K562 (cell line): ENCODE measurements at regions not wholly inside any gene's neighbourhood (a gene's known extent, or its start where the extent isn't known, plus 50 kb on each side); places are given as distances from the start of the nearest gene placed in this dataset.

Source experiments
- CHD7 ChIP-seq: fragments of 200-600 bp; sonication (generic); IDR thresholded peaks from one replicate; pipeline ENCODE4 v1.6.1; 2012; ENCODE audit warnings: mild to moderate bottlenecking, low read depth, low read length, inconsistent platforms
- CREM ChIP-seq: IDR thresholded peaks from 2 replicates; pipeline ENCODE4 v1.6.1; 2014; ENCODE audit warnings: antibody characterized with exemption, low read depth
- EP400 ChIP-seq: fragments of 450-650 bp; IDR thresholded peaks from 2 replicates; pipeline ENCODE4 v1.6.1; 2017; ENCODE audit warnings: antibody characterized with exemption, mild to moderate bottlenecking, moderate library complexity
- HDAC8 ChIP-seq: fragments of 450-650 bp; IDR thresholded peaks from 2 replicates; pipeline ENCODE4 v1.6.1; 2016; ENCODE audit warnings: mild to moderate bottlenecking, missing genetic modification characterization, moderate library complexity, missing compliant biosample characterization
- HMGN3 ChIP-seq: IDR thresholded peaks from 2 replicates; pipeline ENCODE4 v1.6.1; 2011; ENCODE audit warnings: borderline replicate concordance, low read depth, mild to moderate bottlenecking, mixed read lengths, low read length; ENCODE audit not compliant: insufficient read length; ENCODE audit errors: extremely low read depth
- ZBTB49 ChIP-seq: sonication (generic); formaldehyde crosslinking; IDR thresholded peaks from 2 replicates; pipeline ENCODE4 v1.8.0; 2022; ENCODE audit warnings: missing genetic modification reagents, mild to moderate bottlenecking, borderline replicate concordance
- TF ChIP-seq, protein P1 (sequence below): sonication (generic); formaldehyde crosslinking; IDR thresholded peaks from 2 replicates; pipeline ENCODE4 v1.8.0; 2022; ENCODE audit warnings: mild to moderate bottlenecking, missing genetic modification reagents
- TF ChIP-seq, protein P2 (sequence below): fragments of 200-800 bp; sonication (Bioruptor generic); IDR thresholded peaks from 2 replicates; pipeline ENCODE4 v1.6.1; 2017; ENCODE audit warnings: missing genetic modification characterization, missing compliant biosample characterization

DNA sequence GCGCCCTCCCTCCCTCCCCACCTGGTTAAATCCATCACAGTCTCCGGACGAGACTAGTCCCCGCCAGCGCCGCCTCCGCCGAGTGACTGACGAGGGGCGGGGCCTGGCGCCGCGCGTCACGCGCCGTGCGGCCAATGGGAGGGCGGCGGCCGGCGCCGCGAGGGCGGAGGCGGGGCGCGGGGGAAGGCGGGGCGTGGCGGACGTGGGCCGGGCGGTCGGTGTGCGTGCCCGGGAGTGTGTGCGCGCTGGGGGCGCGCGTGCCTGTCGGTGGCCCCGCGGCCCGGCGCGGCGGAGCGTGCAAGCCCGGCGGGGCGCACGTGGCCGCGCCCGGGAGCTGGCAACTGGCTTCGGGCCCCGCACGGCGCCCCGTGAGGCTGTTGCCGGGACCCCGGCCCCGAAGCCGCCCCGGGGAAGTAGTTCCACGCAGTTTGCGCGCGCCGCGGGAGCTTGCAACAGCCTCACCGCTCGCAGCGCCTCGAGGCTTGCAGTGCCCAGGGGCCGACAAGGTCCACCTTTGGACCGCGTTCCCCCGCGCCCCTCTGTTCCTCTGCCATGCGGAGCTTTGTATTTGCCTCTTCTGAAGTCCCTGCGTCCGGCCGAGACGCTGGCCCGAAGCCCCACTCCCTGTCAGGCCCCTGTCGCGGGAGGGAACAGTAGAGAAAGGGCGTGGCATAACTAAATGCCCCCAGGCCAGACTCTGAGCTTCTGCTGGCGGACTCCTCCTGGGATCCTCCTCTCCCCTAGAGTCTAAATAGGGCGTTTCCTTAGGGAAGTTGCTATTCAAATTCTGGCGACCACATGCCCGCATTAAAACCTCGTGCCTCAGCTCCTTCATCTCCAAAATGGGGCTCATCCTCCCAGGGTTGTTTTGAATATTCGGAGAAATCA is 400.9 kb downstream of the SHQ1 start (continued):
- TF ChIP-seq ZBTB49 (no peak), EP400 (0 out of 2 replicates have a peak, but pooled peaks have one; percentile 23), CREM (0 out of 2 replicates have a peak, but pooled peaks have one; percentile 4), HMGN3 (peak; percentile 52), CHD7 (no peak), HDAC8 (tag) (peak; percentile 89)
- TF ChIP-seq, protein P1, sequence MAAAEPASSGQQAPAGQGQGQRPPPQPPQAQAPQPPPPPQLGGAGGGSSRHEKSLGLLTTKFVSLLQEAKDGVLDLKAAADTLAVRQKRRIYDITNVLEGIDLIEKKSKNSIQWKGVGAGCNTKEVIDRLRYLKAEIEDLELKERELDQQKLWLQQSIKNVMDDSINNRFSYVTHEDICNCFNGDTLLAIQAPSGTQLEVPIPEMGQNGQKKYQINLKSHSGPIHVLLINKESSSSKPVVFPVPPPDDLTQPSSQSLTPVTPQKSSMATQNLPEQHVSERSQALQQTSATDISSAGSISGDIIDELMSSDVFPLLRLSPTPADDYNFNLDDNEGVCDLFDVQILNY, result no peak
- TF ChIP-seq, protein P2, sequence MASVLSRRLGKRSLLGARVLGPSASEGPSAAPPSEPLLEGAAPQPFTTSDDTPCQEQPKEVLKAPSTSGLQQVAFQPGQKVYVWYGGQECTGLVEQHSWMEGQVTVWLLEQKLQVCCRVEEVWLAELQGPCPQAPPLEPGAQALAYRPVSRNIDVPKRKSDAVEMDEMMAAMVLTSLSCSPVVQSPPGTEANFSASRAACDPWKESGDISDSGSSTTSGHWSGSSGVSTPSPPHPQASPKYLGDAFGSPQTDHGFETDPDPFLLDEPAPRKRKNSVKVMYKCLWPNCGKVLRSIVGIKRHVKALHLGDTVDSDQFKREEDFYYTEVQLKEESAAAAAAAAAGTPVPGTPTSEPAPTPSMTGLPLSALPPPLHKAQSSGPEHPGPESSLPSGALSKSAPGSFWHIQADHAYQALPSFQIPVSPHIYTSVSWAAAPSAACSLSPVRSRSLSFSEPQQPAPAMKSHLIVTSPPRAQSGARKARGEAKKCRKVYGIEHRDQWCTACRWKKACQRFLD (CRISPR knock-in tag), result peak; percentile 97
